GM12891 (cell line): ENCODE measurements at regions not wholly inside any gene's neighbourhood (a gene's known extent, or its start where the extent isn't known, plus 50 kb on each side); places are given as distances from the start of the nearest gene placed in this dataset.

Experiments used
- POLR2A ChIP-seq: IDR thresholded peaks from 2 replicates; pipeline ENCODE4 v1.6.1; 2011; ENCODE audit warnings: low read depth, low read length, control low read depth
- SPI1 ChIP-seq: IDR thresholded peaks from 2 replicates; pipeline ENCODE4 v1.6.1; 2011; ENCODE audit warnings: low read depth, low read length, control low read depth
- TAF1 ChIP-seq: IDR thresholded peaks from 2 replicates; pipeline ENCODE4 v1.6.1; 2011; ENCODE audit warnings: low read depth, low read length, control low read depth

DNA sequence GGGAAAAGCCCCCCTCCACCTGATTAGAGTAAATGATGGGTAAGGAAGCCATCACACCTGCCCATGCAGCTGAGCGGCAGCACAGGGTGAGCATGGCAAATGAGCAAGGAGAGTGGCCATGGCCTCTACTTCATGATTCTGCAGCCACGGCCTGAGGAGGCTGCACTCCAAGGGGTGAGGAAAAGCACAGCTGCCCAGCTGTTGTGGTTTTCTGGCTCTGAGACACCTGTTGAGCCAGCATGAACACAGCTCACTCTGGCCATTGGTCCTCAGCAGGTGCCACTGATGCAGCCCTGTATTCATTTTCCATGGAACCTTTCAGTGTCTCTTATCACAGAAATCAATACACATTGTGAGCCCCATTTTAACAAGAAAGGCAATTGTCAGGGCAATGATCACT lies 707.2 kb downstream of the AACS start:
- TF ChIP-seq POLR2A, result no peak
- TF ChIP-seq TAF1, result no peak
- TF ChIP-seq SPI1, result no peak
